Colonic mucosa (tissue), 4 donors: ENCODE measurements at regions not wholly inside any gene's neighbourhood (a gene's known extent, or its start where the extent isn't known, plus 50 kb on each side); places are given as distances from the start of the nearest gene placed in this dataset.

Source experiments
- DNase-seq: peaks from one replicate; pipeline ENCODE4 v3.0.0-alpha.2; 2020
- H3K27ac ChIP-seq: fragments of 200-600 bp; one replicate; pipeline ENCODE4 v1.8.0; 2021
- H3K27me3 ChIP-seq: fragments of 200-600 bp; one replicate; pipeline ENCODE4 v1.8.0; 2021
- H3K36me3 ChIP-seq: fragments of 200-600 bp; one replicate; pipeline ENCODE4 v1.8.0; 2021
- H3K4me1 ChIP-seq: fragments of 200-600 bp; one replicate; pipeline ENCODE4 v1.8.0; 2021; ENCODE audit warnings: mild to moderate bottlenecking
- H3K4me3 ChIP-seq: fragments of 200-600 bp; one replicate; pipeline ENCODE4 v1.8.0; 2021
- H3K9ac ChIP-seq, 2 donors: one replicate each; pipeline ENCODE4 v1.7.0; 2013; ENCODE audit warnings: control low read depth in 2 of 2, low read depth in 2 of 2, low read length in 2 of 2
- H3K9me3 ChIP-seq: fragments of 200-600 bp; one replicate; pipeline ENCODE4 v1.8.0; 2021
- intact Hi-C: fragments of 100-400 bp; cut with DNase I; formaldehyde crosslinking; loops from one replicate; pipeline ENCODE4 v1.14.1; 2022
- TF ChIP-seq, protein P1 (sequence below): fragments of 200-600 bp; IDR thresholded peaks from one replicate; pipeline ENCODE4 v1.8.0; 2022; ENCODE audit warnings: antibody characterized with exemption, mild to moderate bottlenecking
- donor health status: healthy.
- donor health status: DM: no; HTN: no; CAD: no.
- donor health status: DM: no; HTN: no; CAD: no.

DNA sequence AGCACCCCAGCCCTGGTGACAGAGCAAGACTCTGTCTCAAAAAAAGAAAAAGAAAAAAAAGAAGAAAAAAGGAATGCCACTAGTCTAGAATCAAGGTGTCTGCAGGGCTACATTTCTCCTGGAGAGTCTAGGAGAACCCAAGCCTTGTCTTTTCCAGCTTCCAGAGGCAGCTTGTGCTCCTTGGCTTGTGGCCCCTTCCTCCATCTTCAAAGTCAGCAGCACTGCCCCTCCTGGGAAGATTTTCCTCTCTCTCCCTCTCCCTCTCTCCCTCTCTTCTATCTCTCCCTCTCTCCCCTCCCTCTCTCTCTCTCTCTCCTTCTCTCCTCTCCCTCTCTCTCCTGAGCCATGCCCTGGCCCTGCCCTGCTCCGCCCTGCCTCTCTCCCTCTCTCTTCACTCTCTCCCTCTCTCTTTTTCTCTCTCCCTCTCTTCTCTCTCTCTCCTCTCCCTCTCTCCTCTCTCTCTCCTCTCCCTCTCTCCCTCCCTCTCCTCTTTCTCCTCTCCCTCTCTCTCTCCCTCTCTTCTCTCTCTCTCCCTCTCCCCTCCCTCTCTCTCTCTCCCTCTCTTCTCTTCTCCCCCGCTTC is 97.7 kb upstream of the FGF3 start:
- TF ChIP-seq, protein P1, sequence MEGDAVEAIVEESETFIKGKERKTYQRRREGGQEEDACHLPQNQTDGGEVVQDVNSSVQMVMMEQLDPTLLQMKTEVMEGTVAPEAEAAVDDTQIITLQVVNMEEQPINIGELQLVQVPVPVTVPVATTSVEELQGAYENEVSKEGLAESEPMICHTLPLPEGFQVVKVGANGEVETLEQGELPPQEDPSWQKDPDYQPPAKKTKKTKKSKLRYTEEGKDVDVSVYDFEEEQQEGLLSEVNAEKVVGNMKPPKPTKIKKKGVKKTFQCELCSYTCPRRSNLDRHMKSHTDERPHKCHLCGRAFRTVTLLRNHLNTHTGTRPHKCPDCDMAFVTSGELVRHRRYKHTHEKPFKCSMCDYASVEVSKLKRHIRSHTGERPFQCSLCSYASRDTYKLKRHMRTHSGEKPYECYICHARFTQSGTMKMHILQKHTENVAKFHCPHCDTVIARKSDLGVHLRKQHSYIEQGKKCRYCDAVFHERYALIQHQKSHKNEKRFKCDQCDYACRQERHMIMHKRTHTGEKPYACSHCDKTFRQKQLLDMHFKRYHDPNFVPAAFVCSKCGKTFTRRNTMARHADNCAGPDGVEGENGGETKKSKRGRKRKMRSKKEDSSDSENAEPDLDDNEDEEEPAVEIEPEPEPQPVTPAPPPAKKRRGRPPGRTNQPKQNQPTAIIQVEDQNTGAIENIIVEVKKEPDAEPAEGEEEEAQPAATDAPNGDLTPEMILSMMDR, result no peak
- Histone ChIP-seq H3K9me3 (no peaks in the 10 kb centered on the region), H3K36me3 (no peaks in the 10 kb centered on the region), H3K9ac (no peak overlapping the region), H3K4me3 (no peak overlapping the region), H3K27me3 (no peaks in the 10 kb centered on the region), H3K27ac (no peak overlapping the region), H3K4me1 (no peaks in the 10 kb centered on the region)
- no peak for DNase-seq
- intact Hi-C loops, result no loop called here

DNA sequence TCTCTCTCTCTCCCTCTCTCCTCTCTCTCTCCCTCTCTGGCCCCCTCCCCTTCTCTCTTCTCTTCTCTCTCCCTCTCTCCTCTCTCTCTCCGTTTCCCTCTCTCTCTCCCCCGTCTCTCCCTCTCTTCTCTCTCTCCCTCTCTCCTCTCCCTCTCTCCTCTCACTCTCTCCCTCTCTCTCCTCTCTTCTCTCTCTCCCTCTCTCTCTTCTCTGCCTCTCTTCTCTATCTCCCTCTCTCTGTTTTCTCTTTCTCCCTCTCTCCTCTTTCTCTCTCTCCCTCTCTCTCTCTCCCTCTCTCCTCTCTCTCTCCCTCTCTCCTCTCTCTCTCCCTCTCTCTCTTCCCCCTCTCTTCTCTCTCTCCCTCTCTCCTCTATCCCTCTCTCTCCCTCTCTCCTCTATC is 98.3 kb upstream of the FGF3 start:
- Histone ChIP-seq H3K27ac (no peak overlapping the region), H3K9ac (no peak overlapping the region), H3K4me3 (no peak overlapping the region), H3K9me3 (no peaks in the 10 kb centered on the region), H3K27me3 (no peaks in the 10 kb centered on the region), H3K4me1 (no peaks in the 10 kb centered on the region), H3K36me3 (no peaks in the 10 kb centered on the region)
- no peak for DNase-seq
- TF ChIP-seq, protein P1, result no peak
- intact Hi-C loops, result no loop called here

DNA sequence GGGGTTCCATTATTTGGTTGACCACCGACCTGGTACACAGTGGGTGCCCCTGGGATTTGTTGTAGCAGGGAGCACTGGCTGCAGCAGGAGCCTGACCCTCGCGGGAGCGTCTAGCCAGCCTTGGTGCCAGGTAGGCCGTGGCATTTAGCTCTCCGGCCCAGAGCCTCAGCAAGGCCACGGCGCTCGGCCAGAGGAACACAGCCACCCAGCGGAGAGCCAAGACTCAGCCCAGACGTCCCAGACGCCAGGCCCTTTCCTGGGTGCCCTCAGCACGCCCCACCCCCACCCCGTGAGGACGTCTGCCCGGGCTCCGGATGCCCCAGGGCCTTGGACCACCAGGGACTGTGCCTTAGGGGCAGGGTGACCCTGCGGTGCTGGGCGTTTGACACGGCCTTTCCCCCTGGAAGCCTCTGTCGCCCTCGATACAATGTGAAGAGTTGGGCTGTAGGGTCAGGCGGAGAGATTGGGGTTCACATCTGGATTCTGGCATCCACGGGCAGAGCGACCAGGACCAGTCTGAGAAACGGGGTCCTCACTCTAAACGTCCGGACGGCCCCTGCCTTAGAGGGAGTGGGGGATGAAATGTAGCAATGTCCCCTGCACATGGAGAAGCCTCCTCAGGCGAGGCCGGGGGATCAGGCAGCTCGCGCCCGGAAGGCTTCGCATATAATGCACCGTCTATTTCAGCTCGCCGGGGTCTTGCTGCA is 99.2 kb upstream of the FGF3 start:
- Histone ChIP-seq H3K36me3 (no peaks in the 10 kb centered on the region), H3K9me3 (no peaks in the 10 kb centered on the region), H3K27ac (no peak overlapping the region), H3K4me1 (no peaks in the 10 kb centered on the region), H3K4me3 (no peak overlapping the region), H3K9ac (no peak overlapping the region), H3K27me3 (no peaks in the 10 kb centered on the region)
- DNase-seq, result no peak
- intact Hi-C loops, result loop anchor here (2.0 kb wide), 1 partner anchor 272 kb away; no protein-coding TSS in a partner anchor
- TF ChIP-seq, protein P1, result no peak

DNA sequence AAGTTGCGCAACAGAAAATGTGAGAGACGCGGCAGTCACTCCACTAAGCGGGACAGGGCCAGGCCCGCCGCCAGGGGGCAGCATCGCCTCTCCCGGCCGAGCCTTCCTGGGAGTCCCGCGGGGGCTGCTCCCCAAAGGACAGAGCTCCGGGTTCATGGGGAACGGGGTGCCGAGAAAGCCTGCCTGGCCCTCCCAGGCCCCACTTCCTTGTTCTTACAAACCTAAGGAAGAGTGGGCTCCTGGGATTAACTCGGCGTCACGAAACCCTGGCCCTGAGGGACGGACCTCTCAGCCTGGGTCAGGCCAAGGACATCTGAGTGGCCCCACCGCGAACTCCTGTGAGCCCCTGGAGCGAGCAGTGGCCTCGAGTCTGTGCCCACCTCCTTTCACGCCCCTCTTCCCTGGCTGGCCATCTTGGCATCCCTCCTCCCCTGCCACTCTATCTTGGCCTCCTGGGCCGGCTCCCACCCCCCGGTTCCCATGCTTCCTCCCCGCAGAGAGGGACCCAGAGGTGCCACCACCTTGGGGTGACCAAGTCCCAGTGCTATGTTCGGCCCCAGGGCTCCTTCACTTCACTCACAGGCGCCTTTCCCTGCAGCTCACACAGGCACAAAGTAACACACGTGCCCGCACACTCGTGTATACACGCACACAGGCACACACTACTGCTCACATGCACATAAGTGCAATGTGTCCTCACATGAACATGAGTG is 99.9 kb upstream of the FGF3 start:
- no peaks in the 10 kb centered on the region for H3K27me3 ChIP-seq
- intact Hi-C loops, result loop anchor here (2.0 kb wide), 1 partner anchor 272 kb away; no protein-coding TSS in a partner anchor
- H3K27ac ChIP-seq, result no peak overlapping the region

DNA sequence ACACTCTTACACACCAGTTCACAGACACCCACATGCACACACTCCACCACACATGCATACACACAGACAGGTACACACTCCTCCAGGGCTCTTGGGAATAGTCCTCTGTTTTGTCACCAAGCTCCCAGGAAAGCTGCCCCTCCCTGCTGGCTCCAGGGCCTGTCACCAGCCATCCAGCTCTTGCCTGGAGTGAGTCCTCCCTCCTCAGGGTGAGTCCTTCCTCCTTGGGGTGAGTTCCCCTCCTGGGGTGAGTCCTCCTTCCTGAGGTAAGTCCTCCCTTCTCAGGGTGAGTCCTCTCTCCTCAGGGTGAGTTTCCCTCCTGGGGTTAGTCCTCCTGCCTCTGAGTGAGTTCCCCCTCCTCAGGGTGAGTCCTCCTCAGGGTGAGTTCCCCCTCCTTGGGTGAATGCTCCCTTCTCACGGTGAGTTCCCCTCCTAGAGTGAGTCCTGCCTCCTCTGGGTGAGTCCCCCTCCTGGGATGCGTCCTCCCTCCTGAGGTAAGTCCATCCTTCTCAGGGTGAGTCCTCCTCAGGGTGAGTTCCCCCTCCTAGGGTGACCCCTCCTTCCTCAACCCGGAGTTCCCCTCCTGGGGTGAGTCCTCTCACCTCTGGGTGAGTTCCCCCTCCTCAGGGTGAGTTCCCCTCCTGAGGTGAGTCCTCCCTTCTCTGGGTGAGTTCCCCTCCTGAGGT is 100.6 kb upstream of the FGF3 start:
- no peaks in the 10 kb centered on the region for H3K9me3 ChIP-seq
- no peak for DNase-seq
- no peaks in the 10 kb centered on the region for H3K27me3 ChIP-seq
- H3K4me3 ChIP-seq, result no peak overlapping the region
- no peaks in the 10 kb centered on the region for H3K4me1 ChIP-seq
- no peak overlapping the region for H3K27ac ChIP-seq
- TF ChIP-seq, protein P1, result no peak
- intact Hi-C loops, result loop anchor here (2.0 kb wide), 1 partner anchor 271 kb away; no protein-coding TSS in a partner anchor
- H3K36me3 ChIP-seq, result no peaks in the 10 kb centered on the region
- H3K9ac ChIP-seq, result no peak overlapping the region

More for the DNA sequence above, 99.9 kb upstream of the FGF3 start:
- peak; percentile 73 for DNase-seq
- no peaks in the 10 kb centered on the region for H3K4me1 ChIP-seq
- TF ChIP-seq, protein P1, result peak; percentile 98
- H3K36me3 ChIP-seq, result no peaks in the 10 kb centered on the region
- H3K4me3 ChIP-seq, result no peak overlapping the region
- peak overlapping the region in 1 of 2 donors; percentile 4 for H3K9ac ChIP-seq
- no peaks in the 10 kb centered on the region for H3K9me3 ChIP-seq
